Peyer's patch (tissue), 4 donors: ENCODE measurements at regions not wholly inside any gene's neighbourhood (a gene's known extent, or its start where the extent isn't known, plus 50 kb on each side); places are given as distances from the start of the nearest gene placed in this dataset.

ENCODE experiments used
- POLR2A ChIP-seq, 2 donors: fragments of 450-650 bp; IDR thresholded peaks; one replicate each; pipeline ENCODE4 v1.5.1; 2017; ENCODE audit warnings: antibody characterized with exemption in 2 of 2, mild to moderate bottlenecking in 2 of 2, moderate library complexity in 2 of 2
- TF ChIP-seq, protein P1 (sequence below), 6 experiments: fragments of 450-650 bp in 4 of 6; fragments of 200-600 bp in 2 of 6; sonication (generic) in 1 of 6; IDR thresholded peaks; one replicate each; pipeline ENCODE4 v1.5.1; 2017 to 2019; ENCODE audit warnings: antibody characterized with exemption in 6 of 6, mild to moderate bottlenecking in 3 of 6, moderate library complexity in 1 of 6

- TF ChIP-seq, protein P1, sequence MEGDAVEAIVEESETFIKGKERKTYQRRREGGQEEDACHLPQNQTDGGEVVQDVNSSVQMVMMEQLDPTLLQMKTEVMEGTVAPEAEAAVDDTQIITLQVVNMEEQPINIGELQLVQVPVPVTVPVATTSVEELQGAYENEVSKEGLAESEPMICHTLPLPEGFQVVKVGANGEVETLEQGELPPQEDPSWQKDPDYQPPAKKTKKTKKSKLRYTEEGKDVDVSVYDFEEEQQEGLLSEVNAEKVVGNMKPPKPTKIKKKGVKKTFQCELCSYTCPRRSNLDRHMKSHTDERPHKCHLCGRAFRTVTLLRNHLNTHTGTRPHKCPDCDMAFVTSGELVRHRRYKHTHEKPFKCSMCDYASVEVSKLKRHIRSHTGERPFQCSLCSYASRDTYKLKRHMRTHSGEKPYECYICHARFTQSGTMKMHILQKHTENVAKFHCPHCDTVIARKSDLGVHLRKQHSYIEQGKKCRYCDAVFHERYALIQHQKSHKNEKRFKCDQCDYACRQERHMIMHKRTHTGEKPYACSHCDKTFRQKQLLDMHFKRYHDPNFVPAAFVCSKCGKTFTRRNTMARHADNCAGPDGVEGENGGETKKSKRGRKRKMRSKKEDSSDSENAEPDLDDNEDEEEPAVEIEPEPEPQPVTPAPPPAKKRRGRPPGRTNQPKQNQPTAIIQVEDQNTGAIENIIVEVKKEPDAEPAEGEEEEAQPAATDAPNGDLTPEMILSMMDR (IDR thresholded peaks at IDR 0.05) = no peak
- no peak for TF ChIP-seq POLR2A (IDR thresholded peaks at IDR 0.05)
These were observed 50.8 kb upstream of the BACH2 start for GRCh38 chr6:90347411-90347851.
